Heart left ventricle (tissue), 13 donors: ENCODE measurements at regions not wholly inside any gene's neighbourhood (a gene's known extent, or its start where the extent isn't known, plus 50 kb on each side); places are given as distances from the start of the nearest gene placed in this dataset.

Source experiments
- POLR2A ChIP-seq, 2 donors: fragments of 450-650 bp; IDR thresholded peaks; one replicate each; pipeline ENCODE4 v1.6.1; 2017; ENCODE audit warnings: antibody characterized with exemption in 2 of 2, mild to moderate bottlenecking in 2 of 2, moderate library complexity in 2 of 2
- TF ChIP-seq, protein P1 (sequence below), 12 donors: fragments of 200-600 bp; sonication (generic) in 4 of 12; IDR thresholded peaks; one replicate each; pipeline versions ENCODE4 v1.5.0 to v1.8.0; 2018 to 2022; ENCODE audit warnings: antibody characterized with exemption in 12 of 12, mild to moderate bottlenecking in 5 of 12
- donor health status: ischemic (EF 13 %, LVEDD 7.1; RV severe dilation, severe dysfunction).
- donor health status: DM: no; HTN: yes; CAD: no.
- donor health status: DM: no; HTN: no; CAD: no.
- donor health status: ischemic (EF 25% LVEDD 6.9; RV normal size, moderate dysfunction).
- donor health status: ischemic (EF 25% LVEDD 5.7; RV mildly dilated, moderate dysfunction).
- donor health status: ischemic (EF 35%, LVEDD 5.7; RV mildly dilated, moderate dysfunction).
- donor health status: nonischemic (EF 11% LVEDD 7.7; RV severe dilation, severe dysfunction).
- donor health status: DM: yes; HTN: yes; CAD: no.
- donor health status: PGD.
- donor health status: ischemic (EF 29% LVEDD 5.4; RV normal size, mild dysfunction).
- donor health status: nonischemic (EF 23%, LVEDD 6.1; RV moderate dilation, normal function).

- TF ChIP-seq, protein P1, sequence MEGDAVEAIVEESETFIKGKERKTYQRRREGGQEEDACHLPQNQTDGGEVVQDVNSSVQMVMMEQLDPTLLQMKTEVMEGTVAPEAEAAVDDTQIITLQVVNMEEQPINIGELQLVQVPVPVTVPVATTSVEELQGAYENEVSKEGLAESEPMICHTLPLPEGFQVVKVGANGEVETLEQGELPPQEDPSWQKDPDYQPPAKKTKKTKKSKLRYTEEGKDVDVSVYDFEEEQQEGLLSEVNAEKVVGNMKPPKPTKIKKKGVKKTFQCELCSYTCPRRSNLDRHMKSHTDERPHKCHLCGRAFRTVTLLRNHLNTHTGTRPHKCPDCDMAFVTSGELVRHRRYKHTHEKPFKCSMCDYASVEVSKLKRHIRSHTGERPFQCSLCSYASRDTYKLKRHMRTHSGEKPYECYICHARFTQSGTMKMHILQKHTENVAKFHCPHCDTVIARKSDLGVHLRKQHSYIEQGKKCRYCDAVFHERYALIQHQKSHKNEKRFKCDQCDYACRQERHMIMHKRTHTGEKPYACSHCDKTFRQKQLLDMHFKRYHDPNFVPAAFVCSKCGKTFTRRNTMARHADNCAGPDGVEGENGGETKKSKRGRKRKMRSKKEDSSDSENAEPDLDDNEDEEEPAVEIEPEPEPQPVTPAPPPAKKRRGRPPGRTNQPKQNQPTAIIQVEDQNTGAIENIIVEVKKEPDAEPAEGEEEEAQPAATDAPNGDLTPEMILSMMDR (IDR thresholded peaks at IDR 0.05): no peak
- TF ChIP-seq POLR2A (IDR thresholded peaks at IDR 0.05): no peak
Observed at GRCh38 chr13:109685203-109685602, 101.2 kb downstream of the IRS2 start.
